NAMALWA (cell line): ENCODE measurements at regions not wholly inside any gene's neighbourhood (a gene's known extent, or its start where the extent isn't known, plus 50 kb on each side); places are given as distances from the start of the nearest gene placed in this dataset.
"Not testable (repeated sequence)": the region's sequence is repeated elsewhere in the genome, so short reads cannot be mapped to it uniquely, and the experiment has no call there.

Source experiments
- DNase-seq: peaks from one replicate; pipeline ENCODE4 v3.0.0-alpha.2; 2015; ENCODE audit warnings: low spot score

- no peak for DNase-seq
Measured at GRCh38 chr2:226578879-226579278, 220.7 kb downstream of the IRS1 start.

- DNase-seq: no peak
Measured at GRCh38 chr2:226578373-226578772, 221.2 kb downstream of the IRS1 start.

GRCh38 chr2:226575928-226576327 is 223.7 kb downstream of the IRS1 start:
- no peak for DNase-seq

GRCh38 chr2:226573158-226573557 is 226.5 kb downstream of the IRS1 start:
- no peak for DNase-seq

GRCh38 chr2:226564667-226565066 is 235.0 kb downstream of the IRS1 start:
- DNase-seq: no peak

- no peak for DNase-seq
Measured at GRCh38 chr2:226561962-226562361, 237.7 kb downstream of the IRS1 start.

GRCh38 chr2:226560325-226560724 is 239.3 kb downstream of the IRS1 start:
- no peak for DNase-seq

- no peak for DNase-seq
Measured at GRCh38 chr2:226559536-226559935, 240.1 kb downstream of the IRS1 start.

- DNase-seq: no peak
Measured at GRCh38 chr2:226558418-226558817, 241.2 kb downstream of the IRS1 start.

- no peak for DNase-seq
Measured at GRCh38 chr2:226556050-226556449, 243.6 kb downstream of the IRS1 start.

GRCh38 chr2:226554701-226555100 is 244.9 kb downstream of the IRS1 start:
- DNase-seq: no peak

GRCh38 chr2:226553333-226553732 is 246.3 kb downstream of the IRS1 start:
- no peak for DNase-seq

GRCh38 chr2:226552571-226553285 is 246.9 kb downstream of the IRS1 start:
- no peak for DNase-seq

- DNase-seq: no peak
Measured at GRCh38 chr2:226551522-226552250, 247.9 kb downstream of the IRS1 start.

- DNase-seq: no peak
Measured at GRCh38 chr2:226550801-226551200, 248.8 kb downstream of the IRS1 start.

- DNase-seq: no peak
Measured at GRCh38 chr2:226548732-226549131, 250.9 kb downstream of the IRS1 start.

- DNase-seq: no peak
Measured at GRCh38 chr2:226544596-226545210, 254.9 kb downstream of the IRS1 start.

GRCh38 chr2:226540204-226540994 is 259.2 kb downstream of the IRS1 start:
- no peak for DNase-seq

- no peak for DNase-seq
Measured at GRCh38 chr2:226536410-226536809, 263.2 kb downstream of the IRS1 start.

- not testable (repeated sequence) for DNase-seq
Measured at GRCh38 chr2:226532976-226533375, 266.6 kb downstream of the IRS1 start.

- no peak for DNase-seq
Measured at GRCh38 chr2:226531061-226531810, 268.4 kb downstream of the IRS1 start.

- no peak for DNase-seq
Measured at GRCh38 chr2:226529556-226529955, 270.1 kb downstream of the IRS1 start.
